Activated T-cell treated with anti-CD3 and anti-CD28 coated beads, Interleukin-2, amount 50 U/mL, for 48 hours (primary cell): ENCODE measurements at regions not wholly inside any gene's neighbourhood (a gene's known extent, or its start where the extent isn't known, plus 50 kb on each side); places are given as distances from the start of the nearest gene placed in this dataset.

Source experiments
- DNase-seq, 2 experiments: peaks; one replicate each; pipeline ENCODE4 v3.0.0-alpha.2; 2020

DNA sequence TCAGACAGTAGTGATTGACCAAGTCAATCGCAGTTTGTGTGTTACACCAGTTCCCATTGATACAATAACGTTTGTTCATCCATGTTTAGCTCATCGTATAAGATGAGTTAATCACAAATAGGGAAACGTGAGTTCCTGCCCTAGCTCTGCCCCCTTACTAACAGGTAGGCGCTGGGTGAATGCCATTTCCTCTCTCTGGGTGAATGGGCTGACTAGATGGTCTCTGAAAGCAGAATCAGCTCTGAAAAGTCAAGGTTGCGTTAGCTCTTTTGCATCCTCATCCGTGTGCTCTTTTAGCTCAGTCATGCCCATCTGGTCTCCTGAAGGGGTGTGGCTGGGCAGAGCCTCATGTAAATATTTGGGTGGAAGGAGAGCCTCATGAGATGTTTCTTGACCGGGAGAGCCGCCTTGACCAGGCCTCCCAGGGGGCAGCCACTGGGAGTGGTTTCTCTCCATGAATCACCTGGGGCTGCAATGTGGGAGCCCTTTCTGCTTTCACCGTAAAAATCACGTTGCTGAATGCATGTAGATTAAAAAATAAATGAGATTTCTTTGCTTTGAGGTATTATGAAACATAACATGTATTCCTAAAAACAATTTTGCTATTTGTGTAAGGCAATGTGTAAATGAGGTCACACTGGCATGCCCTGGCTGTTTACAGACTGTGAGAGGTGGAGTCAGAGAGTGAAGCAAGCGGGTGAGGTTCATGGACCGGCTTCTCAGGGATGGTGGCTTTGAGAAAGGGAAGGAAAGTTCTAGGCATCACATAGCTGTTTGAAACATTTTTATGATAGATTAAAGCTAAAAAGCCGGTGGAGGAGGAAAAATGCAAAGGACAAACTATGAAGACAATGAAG lies 108.4 kb upstream of the RASGRP1 start:
- no peak for DNase-seq

GRCh38 chr15:38674448-38674847 lies 109.8 kb upstream of the RASGRP1 start:
- DNase-seq = no peak

GRCh38 chr15:38678281-38678680 lies 113.7 kb upstream of the RASGRP1 start:
- DNase-seq = no peak

- DNase-seq = no peak
Measured at GRCh38 chr15:38680775-38681174, 116.2 kb upstream of the RASGRP1 start.

GRCh38 chr15:38682363-38682762 lies 117.7 kb upstream of the RASGRP1 start:
- DNase-seq = no peak

DNA sequence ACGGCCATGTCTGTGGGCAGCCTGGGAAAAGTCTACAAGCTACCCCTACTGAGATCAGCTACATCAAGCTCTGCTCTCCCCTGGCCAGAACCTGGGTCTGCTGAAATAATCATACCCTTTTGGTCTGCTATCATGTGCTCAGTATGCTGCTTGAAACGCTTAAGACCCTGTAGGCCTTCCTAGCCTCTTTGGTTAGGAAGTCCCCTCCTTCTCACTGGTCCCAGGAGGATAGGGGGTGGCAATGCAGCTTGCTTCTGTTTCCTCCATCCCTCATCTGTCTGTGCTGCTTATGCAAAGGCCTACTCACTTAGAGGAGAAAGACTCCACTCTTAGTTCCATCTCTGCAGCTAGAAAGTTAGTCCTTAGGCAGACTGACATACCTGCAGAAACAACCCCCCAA lies 118.2 kb upstream of the RASGRP1 start:
- no peak for DNase-seq

GRCh38 chr15:38683382-38684242 lies 119.0 kb upstream of the RASGRP1 start:
- peak; percentile 75 to 83 for DNase-seq

- DNase-seq = no peak
Measured at GRCh38 chr15:38684440-38685010, 119.9 kb upstream of the RASGRP1 start.

DNA sequence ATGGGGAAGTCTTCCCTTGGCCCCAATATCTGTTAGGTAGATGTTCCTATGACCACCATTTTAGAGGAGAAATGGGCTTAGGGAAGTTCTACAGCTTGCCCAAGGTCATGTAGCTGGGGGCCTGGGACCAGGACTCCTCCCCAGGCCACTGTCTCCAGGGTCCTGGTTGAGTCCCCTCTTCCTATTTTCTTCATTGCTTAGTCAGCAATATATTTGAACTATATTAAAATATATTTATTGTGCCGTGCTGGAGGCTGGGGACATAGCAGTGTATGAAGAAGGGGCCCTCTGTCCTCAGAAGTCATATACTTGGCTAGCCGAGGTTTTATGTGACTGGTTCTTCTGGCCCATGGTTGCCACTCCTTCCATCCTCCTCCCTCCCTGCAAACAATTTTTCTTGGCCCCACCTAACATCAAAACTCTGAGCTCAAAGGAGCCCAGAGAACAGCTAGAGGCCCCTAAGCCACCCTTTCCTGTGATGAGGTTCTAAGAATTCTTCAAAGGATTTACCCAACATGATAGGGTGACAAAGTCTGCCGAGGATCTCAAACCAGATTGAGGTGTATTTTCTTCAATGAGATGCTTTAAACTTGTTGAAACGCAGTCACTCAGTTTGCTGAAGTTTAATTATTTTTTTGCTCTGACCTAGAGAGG lies 121.2 kb upstream of the RASGRP1 start:
- DNase-seq = peak in 1 of 2 experiments; percentile 54

DNA sequence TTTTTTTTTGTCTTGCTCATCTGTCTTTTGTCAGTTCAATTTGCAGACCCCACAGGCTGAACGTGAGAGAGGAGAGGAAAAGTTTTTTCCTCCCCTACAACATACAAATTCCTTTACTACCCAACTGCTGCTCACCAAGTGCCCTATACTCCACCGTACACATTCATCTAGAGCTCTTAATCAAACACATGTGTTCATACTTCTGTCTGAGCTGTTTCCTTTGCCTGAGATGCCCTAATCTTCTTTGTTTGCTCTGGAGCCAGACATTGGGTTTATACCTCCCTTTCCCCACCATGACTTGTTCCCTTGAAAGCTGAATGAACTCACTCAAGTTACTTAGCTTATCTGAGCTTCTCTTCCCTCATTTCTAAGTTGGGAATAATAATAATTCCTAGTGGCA lies 122.7 kb upstream of the RASGRP1 start:
- no peak for DNase-seq

GRCh38 chr15:38687775-38688495 lies 123.3 kb upstream of the RASGRP1 start:
- DNase-seq = peak in 1 of 2 experiments; percentile 49

- DNase-seq = peak; percentile 78 to 80
Measured at GRCh38 chr15:38688761-38689160, 124.1 kb upstream of the RASGRP1 start.

- DNase-seq = no peak
Measured at GRCh38 chr15:38689522-38689921, 124.9 kb upstream of the RASGRP1 start.

DNA sequence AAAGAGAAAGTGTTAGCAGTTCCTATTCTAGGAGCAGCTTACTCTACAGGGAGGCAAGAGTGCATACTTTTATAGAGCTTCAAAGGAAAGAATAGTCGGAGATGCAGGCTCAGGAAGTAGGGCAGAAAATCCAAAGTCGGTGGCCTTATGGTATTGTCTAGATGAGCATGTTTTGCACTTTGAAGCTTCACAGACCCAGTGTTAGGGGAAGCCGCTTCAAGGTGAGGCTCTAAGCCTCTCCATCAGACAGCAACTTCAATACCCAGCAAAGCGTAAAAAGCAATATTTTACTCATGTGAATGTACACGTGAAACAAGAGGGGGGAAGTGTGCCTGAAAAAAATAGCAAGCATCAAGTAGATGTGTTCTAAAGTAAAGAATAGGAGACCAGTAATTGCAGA lies 125.6 kb upstream of the RASGRP1 start:
- no peak for DNase-seq

DNA sequence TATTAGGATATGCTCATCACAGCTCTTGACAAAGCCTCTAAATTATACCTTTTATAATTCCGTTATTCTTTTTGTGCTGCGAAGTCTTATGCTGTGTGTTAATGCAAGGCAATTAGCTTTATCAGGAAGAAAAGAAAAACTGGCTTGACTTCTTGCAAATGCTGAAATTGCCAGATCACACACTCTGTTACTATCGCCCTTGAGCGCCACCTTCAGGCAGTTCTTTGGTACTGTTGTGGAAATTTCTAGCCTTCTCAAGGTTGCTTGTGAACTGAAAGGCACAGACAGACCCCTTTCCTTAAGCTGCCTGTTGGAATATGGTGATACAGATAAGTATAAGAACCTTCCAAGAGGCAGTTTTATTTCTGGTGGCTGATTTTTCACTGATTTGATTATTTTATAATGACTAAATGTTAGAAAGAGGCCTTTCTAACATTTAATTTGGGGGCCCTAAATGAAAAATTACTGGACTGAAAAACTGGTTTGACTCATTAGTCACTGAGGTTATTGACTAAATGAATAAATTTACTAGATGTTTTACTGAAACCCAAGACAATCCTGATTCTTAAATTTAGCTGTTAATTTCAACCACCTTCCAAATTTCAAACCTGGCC lies 126.2 kb upstream of the RASGRP1 start:
- DNase-seq = peak; percentile 85 to 87

GRCh38 chr15:38691377-38691776 lies 126.8 kb upstream of the RASGRP1 start:
- DNase-seq = no peak

DNA sequence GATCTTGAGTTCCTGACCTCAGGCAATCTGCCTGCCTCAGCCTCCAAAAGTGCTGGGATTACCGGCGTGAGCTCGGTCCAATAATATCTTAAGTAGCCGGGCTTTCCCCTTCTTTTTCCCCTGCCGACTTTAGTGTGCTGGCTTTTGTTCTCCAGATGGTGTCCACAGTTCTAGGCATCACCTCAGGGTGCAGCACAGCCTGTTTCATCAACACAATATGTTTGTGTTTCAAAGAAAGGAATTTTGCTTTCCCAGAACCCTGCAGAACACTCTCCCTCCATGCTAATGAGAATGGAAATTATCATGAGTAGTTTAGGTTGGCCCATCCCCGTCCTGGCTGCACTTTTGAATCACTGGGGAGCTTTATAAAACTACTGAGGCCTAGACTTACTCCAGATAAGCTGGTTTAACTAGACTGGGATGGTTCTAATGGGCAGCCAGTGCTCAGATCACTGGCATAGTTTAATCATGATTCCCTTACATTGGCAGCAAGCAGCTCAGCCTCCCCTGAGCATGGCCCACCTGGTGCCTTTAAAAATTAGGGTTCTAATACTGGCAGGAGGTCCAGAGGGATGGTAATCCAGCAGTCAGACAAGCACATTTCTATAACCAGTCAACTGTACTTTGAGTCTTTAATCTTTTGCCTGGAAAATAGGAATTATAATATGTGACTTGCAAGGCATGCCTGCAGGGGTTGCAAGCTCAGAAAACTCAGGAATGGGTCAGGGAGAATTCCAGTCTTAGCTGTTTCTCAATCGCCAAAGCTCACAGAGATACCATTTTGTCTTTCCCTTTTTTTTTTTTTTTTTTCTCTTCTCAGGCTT lies 127.6 kb upstream of the RASGRP1 start:
- DNase-seq = no peak

GRCh38 chr15:38692789-38693062 lies 128.1 kb upstream of the RASGRP1 start:
- DNase-seq = no peak

GRCh38 chr15:38695249-38696108 lies 130.9 kb upstream of the RASGRP1 start:
- DNase-seq = no peak

- DNase-seq = peak; percentile 74 to 78
Measured at GRCh38 chr15:38696109-38696727, 131.6 kb upstream of the RASGRP1 start.
